Esophagus squamous epithelium (tissue), 4 donors: ENCODE measurements at regions not wholly inside any gene's neighbourhood (a gene's known extent, or its start where the extent isn't known, plus 50 kb on each side); places are given as distances from the start of the nearest gene placed in this dataset.

Experiments
- POLR2A ChIP-seq, 4 donors: fragments of 450-650 bp; IDR thresholded peaks; one replicate each; pipeline ENCODE4 v1.6.1; 2017; ENCODE audit warnings: antibody characterized with exemption in 4 of 4, mild to moderate bottlenecking in 4 of 4, moderate library complexity in 3 of 4
- TF ChIP-seq, protein P1 (sequence below), 6 experiments: fragments of 450-650 bp in 4 of 6; fragments of 200-600 bp in 2 of 6; sonication (generic) in 2 of 6; IDR thresholded peaks; one replicate each; pipeline ENCODE4 v1.5.1; 2016 to 2019; ENCODE audit warnings: antibody characterized with exemption in 6 of 6, mild to moderate bottlenecking in 4 of 6, moderate library complexity in 4 of 6

DNA sequence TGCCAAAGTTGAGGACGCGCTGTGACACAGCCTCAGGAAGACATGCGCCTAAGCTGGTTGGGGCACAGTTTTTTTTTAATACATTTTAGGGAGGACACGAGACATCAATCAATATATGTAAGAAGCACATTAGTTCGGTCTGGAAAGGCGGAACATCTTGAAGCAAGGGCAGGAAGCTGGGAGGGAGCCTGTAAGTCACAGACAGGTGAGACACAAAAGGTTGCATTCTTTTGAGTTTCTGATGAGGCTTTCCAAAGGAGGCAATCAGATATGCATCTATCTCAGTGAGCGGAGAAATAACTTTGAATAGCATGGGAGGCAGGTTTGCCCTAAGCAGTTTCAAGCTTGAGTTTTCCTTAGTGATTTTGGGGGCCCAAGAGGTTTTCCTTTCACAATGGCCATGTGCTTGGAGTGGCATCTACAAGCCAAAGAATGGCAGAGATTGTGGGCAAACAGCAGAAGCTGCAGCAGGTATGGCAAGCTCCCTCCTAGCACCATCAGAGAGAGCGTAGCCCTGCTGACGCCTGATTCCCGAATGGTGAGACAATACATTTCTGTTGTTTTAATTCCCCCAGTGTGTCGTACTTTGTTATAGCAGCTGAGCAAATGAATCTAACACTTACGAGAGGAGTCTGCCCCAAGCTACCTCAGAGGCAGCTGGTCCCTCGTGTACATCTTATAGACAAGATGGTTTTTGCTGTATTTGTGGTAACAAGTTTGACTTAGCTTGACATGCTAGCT is 99.5 kb upstream of the TMTC4 start:
- no peak for TF ChIP-seq POLR2A (IDR thresholded peaks at IDR 0.05)
- TF ChIP-seq, protein P1, sequence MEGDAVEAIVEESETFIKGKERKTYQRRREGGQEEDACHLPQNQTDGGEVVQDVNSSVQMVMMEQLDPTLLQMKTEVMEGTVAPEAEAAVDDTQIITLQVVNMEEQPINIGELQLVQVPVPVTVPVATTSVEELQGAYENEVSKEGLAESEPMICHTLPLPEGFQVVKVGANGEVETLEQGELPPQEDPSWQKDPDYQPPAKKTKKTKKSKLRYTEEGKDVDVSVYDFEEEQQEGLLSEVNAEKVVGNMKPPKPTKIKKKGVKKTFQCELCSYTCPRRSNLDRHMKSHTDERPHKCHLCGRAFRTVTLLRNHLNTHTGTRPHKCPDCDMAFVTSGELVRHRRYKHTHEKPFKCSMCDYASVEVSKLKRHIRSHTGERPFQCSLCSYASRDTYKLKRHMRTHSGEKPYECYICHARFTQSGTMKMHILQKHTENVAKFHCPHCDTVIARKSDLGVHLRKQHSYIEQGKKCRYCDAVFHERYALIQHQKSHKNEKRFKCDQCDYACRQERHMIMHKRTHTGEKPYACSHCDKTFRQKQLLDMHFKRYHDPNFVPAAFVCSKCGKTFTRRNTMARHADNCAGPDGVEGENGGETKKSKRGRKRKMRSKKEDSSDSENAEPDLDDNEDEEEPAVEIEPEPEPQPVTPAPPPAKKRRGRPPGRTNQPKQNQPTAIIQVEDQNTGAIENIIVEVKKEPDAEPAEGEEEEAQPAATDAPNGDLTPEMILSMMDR (IDR thresholded peaks at IDR 0.05), result no peak
